Panc1 (cell line): ENCODE measurements at regions not wholly inside any gene's neighbourhood (a gene's known extent, or its start where the extent isn't known, plus 50 kb on each side); places are given as distances from the start of the nearest gene placed in this dataset.

Experiments used
- ATAC-seq: fragments of 200-7000 bp; cut with Tn5 transposase; 2 replicates; pipeline ENCODE4 v1.9.1; 2020; ENCODE audit warnings: mild to moderate bottlenecking, moderate library complexity
- BruUV-seq: library from RNA; stranded (reverse); fragments of 400-500 nt; replicated peaks from 2 replicates; lab custom pipeline; 2021; lab: Mats Ljungman, UMichigan
- CTCF ChIA-PET: fragments of 300-600 bp; sonication (Branson Sonifier 250); formaldehyde crosslinking; loops from one replicate; lab custom pipeline; 2022; ENCODE audit warnings: antibody characterized with exemption; lab: Charles Lee
- POLR2A ChIA-PET: fragments of 300-600 bp; sonication (Branson Sonifier 250); formaldehyde crosslinking; loops from one replicate; lab custom pipeline; 2022; ENCODE audit warnings: antibody characterized with exemption; lab: Charles Lee
- DNase-seq: peaks from one replicate; pipeline ENCODE4 v3.0.0-alpha.2; 2010; ENCODE audit warnings: low read depth, low spot score
- H3K27ac ChIP-seq: 2 replicates; pipeline ENCODE4 v1.5.1; 2011; ENCODE audit warnings: mild to moderate bottlenecking, low read length, inconsistent platforms
- H3K27me3 ChIP-seq: fragments of 200-500 bp; sonication (Bioruptor generic); 2 replicates; pipeline ENCODE4 v1.6.0; 2014; ENCODE audit warnings: low read length, inconsistent platforms; ENCODE audit not compliant: control insufficient read depth, insufficient read depth
- H3K36me3 ChIP-seq: fragments of 200-500 bp; sonication (Bioruptor generic); 2 replicates; pipeline ENCODE4 v1.5.1; 2014; ENCODE audit warnings: inconsistent platforms, mild to moderate bottlenecking, low read length, moderate library complexity; ENCODE audit not compliant: control insufficient read depth, insufficient read depth
- H3K4me1 ChIP-seq: 2 replicates; pipeline ENCODE4 v1.5.1; 2011; ENCODE audit warnings: inconsistent platforms, mild to moderate bottlenecking, low read length, moderate library complexity; ENCODE audit not compliant: control insufficient read depth, insufficient read depth
- H3K4me3 ChIP-seq, 2 experiments: 2 replicates each; pipeline ENCODE4 v1.5.1; 2011 to 2012; ENCODE audit warnings: low read depth in 2 of 2, low read length in 2 of 2, mild to moderate bottlenecking in 2 of 2, inconsistent platforms in 1 of 2, moderate library complexity in 1 of 2
- H3K9me3 ChIP-seq: fragments of 200-500 bp; sonication (Bioruptor generic); 2 replicates; pipeline ENCODE4 v1.5.1; 2014; ENCODE audit warnings: low read depth, mild to moderate bottlenecking, inconsistent platforms, low read length, moderate library complexity; ENCODE audit not compliant: control insufficient read depth, insufficient read depth
- POLR2AphosphoS5 ChIP-seq: IDR thresholded peaks from 2 replicates; pipeline ENCODE4 v1.6.1; 2012; ENCODE audit warnings: mild to moderate bottlenecking, low read depth, low read length, moderate library complexity
- SIN3A ChIP-seq: IDR thresholded peaks from 2 replicates; pipeline ENCODE4 v1.6.1; 2012; ENCODE audit warnings: low read depth, mild to moderate bottlenecking, low read length, moderate library complexity, borderline replicate concordance; ENCODE audit not compliant: insufficient read depth
- TCF7L2 ChIP-seq: IDR thresholded peaks from 2 replicates; pipeline ENCODE4 v1.6.1; 2011; ENCODE audit warnings: mild to moderate bottlenecking, low read depth, low read length, inconsistent platforms
- in situ Hi-C: cut with HindIII; loops from 2 replicates; pipeline ENCODE4 v1.10.0; 2016; ENCODE audit warnings: low sequenced_read_pairs, low pct_unique_long_range_greater_than_20kb
- intact Hi-C: fragments of 100-400 bp; cut with micrococcal nuclease; formaldehyde crosslinking; loops from one replicate; pipeline ENCODE4 v1.10.0; 2022; ENCODE audit not compliant: unreplicated experiment
- TF ChIP-seq, protein P1 (sequence below): fragments of 450-650 bp; IDR thresholded peaks from 2 replicates; pipeline ENCODE4 v1.5.1; 2017; ENCODE audit warnings: mild to moderate bottlenecking
- TF ChIP-seq, protein P2 (sequence below), 2 experiments: IDR thresholded peaks; 2 replicates each; pipeline ENCODE4 v1.6.1; 2011 to 2012; ENCODE audit warnings: low read depth in 2 of 2, control low read depth in 1 of 2, low read length in 1 of 2, mild to moderate bottlenecking in 1 of 2, moderate library complexity in 1 of 2; ENCODE audit not compliant: insufficient read depth in 1 of 2

DNA sequence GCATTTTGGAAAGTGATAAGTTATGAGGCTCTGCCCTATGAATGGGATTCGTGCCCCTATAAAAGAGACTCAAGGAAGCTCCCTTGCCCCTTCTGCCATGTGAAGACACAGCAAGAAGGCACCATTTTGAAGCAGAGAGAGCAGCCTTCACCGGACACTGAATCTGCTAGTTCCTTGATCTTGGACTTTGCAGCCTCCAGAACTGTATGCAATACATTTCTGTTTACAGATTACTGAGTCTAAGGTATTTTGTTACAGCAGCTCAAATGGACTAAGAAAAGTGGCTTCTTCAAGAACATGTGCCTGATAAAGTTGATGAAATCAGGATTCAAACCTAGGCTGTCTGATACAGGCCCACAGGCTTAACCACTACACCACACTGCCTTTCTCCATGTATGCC lies 131.6 kb upstream of the MAP3K1 start:
- Histone ChIP-seq H3K4me3 (no peak overlapping the region), H3K27ac (no peak overlapping the region), H3K9me3 (no peaks in the 10 kb centered on the region), H3K36me3 (no peaks in the 10 kb centered on the region), H3K4me1 (no peaks in the 10 kb centered on the region), H3K27me3 (peaks cover 10% of the 10 kb centered on the region; the same call in 1 of the 2 replicates)
- in situ Hi-C loops (no loop called here), intact Hi-C loops (no loop called here)
- TF ChIP-seq, protein P1, sequence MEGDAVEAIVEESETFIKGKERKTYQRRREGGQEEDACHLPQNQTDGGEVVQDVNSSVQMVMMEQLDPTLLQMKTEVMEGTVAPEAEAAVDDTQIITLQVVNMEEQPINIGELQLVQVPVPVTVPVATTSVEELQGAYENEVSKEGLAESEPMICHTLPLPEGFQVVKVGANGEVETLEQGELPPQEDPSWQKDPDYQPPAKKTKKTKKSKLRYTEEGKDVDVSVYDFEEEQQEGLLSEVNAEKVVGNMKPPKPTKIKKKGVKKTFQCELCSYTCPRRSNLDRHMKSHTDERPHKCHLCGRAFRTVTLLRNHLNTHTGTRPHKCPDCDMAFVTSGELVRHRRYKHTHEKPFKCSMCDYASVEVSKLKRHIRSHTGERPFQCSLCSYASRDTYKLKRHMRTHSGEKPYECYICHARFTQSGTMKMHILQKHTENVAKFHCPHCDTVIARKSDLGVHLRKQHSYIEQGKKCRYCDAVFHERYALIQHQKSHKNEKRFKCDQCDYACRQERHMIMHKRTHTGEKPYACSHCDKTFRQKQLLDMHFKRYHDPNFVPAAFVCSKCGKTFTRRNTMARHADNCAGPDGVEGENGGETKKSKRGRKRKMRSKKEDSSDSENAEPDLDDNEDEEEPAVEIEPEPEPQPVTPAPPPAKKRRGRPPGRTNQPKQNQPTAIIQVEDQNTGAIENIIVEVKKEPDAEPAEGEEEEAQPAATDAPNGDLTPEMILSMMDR = no peak
- no peak for TF ChIP-seq POLR2AphosphoS5
- TF ChIP-seq SIN3A = no peak
- TF ChIP-seq TCF7L2 = no peak
- TF ChIP-seq, protein P2, sequence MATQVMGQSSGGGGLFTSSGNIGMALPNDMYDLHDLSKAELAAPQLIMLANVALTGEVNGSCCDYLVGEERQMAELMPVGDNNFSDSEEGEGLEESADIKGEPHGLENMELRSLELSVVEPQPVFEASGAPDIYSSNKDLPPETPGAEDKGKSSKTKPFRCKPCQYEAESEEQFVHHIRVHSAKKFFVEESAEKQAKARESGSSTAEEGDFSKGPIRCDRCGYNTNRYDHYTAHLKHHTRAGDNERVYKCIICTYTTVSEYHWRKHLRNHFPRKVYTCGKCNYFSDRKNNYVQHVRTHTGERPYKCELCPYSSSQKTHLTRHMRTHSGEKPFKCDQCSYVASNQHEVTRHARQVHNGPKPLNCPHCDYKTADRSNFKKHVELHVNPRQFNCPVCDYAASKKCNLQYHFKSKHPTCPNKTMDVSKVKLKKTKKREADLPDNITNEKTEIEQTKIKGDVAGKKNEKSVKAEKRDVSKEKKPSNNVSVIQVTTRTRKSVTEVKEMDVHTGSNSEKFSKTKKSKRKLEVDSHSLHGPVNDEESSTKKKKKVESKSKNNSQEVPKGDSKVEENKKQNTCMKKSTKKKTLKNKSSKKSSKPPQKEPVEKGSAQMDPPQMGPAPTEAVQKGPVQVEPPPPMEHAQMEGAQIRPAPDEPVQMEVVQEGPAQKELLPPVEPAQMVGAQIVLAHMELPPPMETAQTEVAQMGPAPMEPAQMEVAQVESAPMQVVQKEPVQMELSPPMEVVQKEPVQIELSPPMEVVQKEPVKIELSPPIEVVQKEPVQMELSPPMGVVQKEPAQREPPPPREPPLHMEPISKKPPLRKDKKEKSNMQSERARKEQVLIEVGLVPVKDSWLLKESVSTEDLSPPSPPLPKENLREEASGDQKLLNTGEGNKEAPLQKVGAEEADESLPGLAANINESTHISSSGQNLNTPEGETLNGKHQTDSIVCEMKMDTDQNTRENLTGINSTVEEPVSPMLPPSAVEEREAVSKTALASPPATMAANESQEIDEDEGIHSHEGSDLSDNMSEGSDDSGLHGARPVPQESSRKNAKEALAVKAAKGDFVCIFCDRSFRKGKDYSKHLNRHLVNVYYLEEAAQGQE (IDR thresholded peaks at IDR 0.05; ENCODE audit: insufficient read depth in 1 of 2, low read depth in 2 of 2, low read length in 1 of 2) = no peak
- DNase-seq (no peak), ATAC-seq (no peak)
- ChIA-PET POLR2A (no interaction called here), CTCF (no interaction called here)
- BruUV-seq = no TSS peak

DNA sequence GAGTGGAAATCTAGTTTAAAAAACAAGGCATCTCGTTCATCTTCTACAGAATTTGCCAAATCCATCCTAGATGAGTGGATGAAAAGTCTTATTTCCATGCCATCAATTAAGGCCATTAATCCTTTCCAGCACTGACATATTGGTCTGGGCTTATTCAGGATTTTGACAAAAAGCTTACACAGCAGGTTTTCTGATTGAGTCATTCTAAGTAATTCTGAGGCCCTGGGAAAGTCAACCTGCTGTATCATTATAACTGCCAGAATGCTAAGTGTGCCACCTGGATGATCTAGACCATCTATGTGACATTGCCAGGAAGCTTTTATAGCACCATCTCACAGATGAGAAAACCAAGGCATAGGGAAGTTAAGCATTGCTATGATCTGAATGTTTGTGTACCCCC lies 132.1 kb upstream of the MAP3K1 start:
- H3K4me3 ChIP-seq = no peak overlapping the region
- H3K4me1 ChIP-seq = no peaks in the 10 kb centered on the region
- no TSS peak for BruUV-seq
- TF ChIP-seq, protein P1 = no peak
- TF ChIP-seq, protein P2 (IDR thresholded peaks at IDR 0.05; ENCODE audit: insufficient read depth in 1 of 2, low read depth in 2 of 2, low read length in 1 of 2) = no peak
- TF ChIP-seq TCF7L2 (no peak), SIN3A (no peak), POLR2AphosphoS5 (no peak)
- POLR2A ChIA-PET = no interaction called here
- ATAC-seq (no peak), DNase-seq (no peak)
- peaks cover 10% of the 10 kb centered on the region; the same call in 1 of the 2 replicates for H3K27me3 ChIP-seq
- intact Hi-C loops = no loop called here
- CTCF ChIA-PET = no interaction called here
- H3K27ac ChIP-seq = no peak overlapping the region
- no peaks in the 10 kb centered on the region for H3K9me3 ChIP-seq
- no peaks in the 10 kb centered on the region for H3K36me3 ChIP-seq
- in situ Hi-C loops = no loop called here
